Breast epithelium (tissue), 3 donors: ENCODE measurements at regions not wholly inside any gene's neighbourhood (a gene's known extent, or its start where the extent isn't known, plus 50 kb on each side); places are given as distances from the start of the nearest gene placed in this dataset.

ENCODE experiments used
- POLR2A ChIP-seq: fragments of 450-650 bp; IDR thresholded peaks from one replicate; pipeline ENCODE4 v1.6.1; 2016; ENCODE audit warnings: antibody characterized with exemption, mild to moderate bottlenecking, moderate library complexity
- POLR2AphosphoS5 ChIP-seq, 3 donors: sonication (generic); formaldehyde crosslinking; IDR thresholded peaks; one replicate each; pipeline ENCODE4 v1.6.1; 2017; ENCODE audit warnings: antibody characterized with exemption in 3 of 3
- TF ChIP-seq, protein P1 (sequence below), 3 donors: fragments of 450-650 bp; IDR thresholded peaks; one replicate each; pipeline ENCODE4 v1.5.1; 2016 to 2017; ENCODE audit warnings: antibody characterized with exemption in 3 of 3, mild to moderate bottlenecking in 3 of 3, moderate library complexity in 3 of 3

- TF ChIP-seq, protein P1, sequence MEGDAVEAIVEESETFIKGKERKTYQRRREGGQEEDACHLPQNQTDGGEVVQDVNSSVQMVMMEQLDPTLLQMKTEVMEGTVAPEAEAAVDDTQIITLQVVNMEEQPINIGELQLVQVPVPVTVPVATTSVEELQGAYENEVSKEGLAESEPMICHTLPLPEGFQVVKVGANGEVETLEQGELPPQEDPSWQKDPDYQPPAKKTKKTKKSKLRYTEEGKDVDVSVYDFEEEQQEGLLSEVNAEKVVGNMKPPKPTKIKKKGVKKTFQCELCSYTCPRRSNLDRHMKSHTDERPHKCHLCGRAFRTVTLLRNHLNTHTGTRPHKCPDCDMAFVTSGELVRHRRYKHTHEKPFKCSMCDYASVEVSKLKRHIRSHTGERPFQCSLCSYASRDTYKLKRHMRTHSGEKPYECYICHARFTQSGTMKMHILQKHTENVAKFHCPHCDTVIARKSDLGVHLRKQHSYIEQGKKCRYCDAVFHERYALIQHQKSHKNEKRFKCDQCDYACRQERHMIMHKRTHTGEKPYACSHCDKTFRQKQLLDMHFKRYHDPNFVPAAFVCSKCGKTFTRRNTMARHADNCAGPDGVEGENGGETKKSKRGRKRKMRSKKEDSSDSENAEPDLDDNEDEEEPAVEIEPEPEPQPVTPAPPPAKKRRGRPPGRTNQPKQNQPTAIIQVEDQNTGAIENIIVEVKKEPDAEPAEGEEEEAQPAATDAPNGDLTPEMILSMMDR (IDR thresholded peaks at IDR 0.05): no peak
- TF ChIP-seq POLR2AphosphoS5 (IDR thresholded peaks at IDR 0.05) (no peak), POLR2A (no peak)
These were observed 291.2 kb downstream of the FBXW7 start for GRCh38 chr4:152244659-152245058.
